Activated CD8-positive, alpha-beta memory T cell treated with anti-CD3 and anti-CD28 coated beads for 4 hours (primary cell): ENCODE measurements at regions not wholly inside any gene's neighbourhood (a gene's known extent, or its start where the extent isn't known, plus 50 kb on each side); places are given as distances from the start of the nearest gene placed in this dataset.

Experiments used
- DNase-seq, 2 donors: peaks; one replicate each; pipeline ENCODE4 v3.0.0-alpha.2; 2020; ENCODE audit warnings: low read depth in 2 of 2

DNA sequence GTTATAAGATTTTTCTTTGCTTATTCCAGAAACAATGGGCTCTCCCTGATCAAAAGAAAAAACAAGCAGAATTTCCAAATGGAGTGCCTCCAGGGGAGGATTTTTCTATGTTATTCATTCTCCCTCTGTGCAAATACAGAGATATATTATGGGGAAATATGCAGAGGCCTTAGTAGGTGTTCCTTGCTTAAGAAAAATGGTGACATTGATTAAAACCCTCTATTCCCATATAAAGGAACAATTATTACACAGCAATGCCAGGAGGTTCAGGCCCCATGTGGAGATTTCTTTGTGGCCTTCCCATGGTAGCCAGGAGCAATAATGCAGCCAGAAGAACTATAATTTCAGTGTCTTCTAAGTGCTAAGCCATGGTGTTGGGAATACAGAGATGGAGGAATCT, 255.9 kb upstream of the CXCR4 start:
- no peak for DNase-seq

DNA sequence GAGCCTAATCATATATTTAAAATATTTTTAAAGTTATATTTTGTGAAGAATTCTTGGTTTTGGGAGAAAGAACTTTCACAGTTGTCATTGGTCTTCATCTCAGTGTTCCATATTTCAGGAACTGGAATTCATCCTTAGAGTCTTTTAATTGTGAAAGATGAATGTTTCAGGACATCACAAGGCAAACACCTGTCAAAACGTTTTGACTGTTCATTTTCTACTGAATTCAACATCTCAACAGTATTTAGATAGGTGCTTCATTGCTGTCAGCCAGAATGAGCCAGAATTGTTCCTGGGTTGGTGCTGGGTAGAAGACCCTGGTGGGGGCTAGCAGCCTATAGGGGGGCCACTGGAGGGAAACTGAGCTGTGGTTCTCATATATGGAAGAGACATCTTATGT, 255.1 kb upstream of the CXCR4 start:
- DNase-seq, result no peak

DNA sequence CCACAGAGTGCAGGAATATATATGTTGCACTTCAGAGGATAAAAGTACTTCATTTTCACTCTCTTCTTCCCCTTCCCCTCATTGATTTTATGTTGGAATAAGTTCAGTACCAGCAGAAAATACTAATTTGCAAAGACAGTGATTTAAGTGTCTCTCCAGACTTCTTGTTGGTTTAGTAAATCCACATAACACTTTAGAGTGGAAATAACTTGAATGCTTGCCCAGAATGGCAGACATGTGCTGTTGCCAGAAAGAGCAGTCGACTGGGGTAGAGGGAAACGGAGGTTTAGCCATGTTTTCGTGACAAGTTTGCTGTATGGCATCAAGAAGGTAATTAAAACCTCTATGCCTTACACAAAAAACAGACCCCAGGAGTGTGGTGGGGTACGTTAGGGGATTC, 246.0 kb upstream of the CXCR4 start:
- DNase-seq, result no peak

DNA sequence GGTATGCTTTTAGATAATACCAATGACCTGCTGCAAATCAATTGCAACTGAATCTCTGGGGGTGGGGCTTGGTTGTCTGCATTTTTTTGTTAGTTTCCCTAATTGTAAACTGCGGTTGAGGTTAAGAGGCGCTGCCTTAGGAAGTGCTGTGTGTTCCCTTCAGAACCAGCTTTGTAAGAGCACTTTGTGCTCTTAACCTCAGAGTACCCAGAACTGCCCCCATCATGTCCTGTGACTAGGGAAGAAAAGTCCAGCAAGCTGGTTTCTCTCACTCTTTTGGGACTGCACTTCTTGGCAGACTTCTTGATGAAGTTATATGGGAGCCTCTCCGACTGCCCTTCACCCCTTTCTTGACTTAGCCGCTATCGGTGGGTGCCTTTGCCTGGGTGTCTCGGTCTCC, 245.5 kb upstream of the CXCR4 start:
- DNase-seq, result no peak

DNA sequence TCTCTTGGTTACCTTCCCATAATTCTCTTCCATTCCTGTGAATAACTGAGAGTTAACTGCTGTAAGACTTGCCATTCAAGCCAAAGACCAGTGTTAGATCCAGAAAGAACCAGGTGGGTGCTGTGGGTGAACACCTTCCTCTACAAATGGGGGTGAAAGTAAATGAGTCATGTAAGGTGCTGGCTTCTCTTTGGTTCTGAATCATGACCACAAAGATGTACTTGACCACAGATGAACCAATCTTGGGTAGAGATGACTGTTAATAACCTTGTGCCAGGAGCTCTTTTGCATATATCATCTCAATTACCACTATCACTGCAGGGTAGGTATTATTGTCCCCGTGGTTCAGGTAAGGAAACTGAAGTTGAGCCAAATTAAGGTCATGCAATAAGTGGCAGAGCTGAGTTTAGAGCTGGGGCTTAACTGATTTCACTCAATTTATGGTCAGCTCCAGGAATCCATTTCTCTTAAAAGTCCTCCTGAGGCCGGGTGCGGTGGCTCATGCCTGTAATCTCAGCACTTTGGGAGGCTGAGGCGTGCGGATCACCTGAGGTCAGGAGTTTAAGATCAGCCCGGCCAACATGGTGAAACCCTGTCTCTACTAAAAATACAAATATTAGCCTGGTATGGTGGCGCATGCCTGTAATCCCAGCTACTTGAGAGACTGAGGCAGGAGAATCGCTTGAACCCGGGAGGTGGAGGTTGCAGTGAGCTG, 244.9 kb upstream of the CXCR4 start:
- no peak for DNase-seq

DNA sequence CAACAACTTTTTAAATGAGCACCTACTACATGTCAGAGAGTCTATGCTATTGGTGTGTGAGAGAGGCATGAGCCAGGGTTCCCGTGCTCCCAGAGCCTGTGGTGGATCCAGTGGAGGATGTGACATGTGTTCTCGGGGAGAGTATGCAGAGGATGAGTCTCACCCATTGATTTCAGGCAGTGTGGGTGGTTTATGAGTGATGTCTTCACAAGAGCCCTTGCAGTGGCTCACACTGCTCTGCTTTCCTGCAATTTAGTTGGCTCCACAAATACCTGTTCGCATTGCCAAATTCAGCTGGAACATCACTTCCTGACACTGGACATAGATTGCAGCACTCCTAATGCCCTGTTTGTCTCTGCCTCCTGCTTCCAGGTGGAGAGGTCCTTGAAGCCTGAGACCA, 243.6 kb upstream of the CXCR4 start:
- no peak for DNase-seq

DNA sequence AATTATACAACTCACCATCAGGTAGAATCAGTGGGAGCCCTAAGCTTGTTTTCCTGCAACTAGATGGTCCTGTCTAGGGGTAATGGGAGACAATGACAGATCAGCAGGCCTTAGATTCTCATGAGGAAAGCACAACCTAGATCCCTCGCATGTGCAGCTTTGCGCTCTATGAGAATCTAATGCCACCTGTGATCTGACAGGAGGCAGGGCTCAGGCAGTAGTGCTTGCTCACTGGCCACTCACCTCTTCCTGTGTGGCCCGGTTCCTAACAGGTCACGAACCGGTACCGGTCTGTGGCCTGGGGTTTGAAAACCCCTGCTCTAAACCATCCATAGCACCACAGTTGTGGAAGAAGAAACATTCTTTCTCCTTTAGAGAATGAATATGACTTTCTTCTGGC, 242.8 kb upstream of the CXCR4 start:
- DNase-seq, result no peak

DNA sequence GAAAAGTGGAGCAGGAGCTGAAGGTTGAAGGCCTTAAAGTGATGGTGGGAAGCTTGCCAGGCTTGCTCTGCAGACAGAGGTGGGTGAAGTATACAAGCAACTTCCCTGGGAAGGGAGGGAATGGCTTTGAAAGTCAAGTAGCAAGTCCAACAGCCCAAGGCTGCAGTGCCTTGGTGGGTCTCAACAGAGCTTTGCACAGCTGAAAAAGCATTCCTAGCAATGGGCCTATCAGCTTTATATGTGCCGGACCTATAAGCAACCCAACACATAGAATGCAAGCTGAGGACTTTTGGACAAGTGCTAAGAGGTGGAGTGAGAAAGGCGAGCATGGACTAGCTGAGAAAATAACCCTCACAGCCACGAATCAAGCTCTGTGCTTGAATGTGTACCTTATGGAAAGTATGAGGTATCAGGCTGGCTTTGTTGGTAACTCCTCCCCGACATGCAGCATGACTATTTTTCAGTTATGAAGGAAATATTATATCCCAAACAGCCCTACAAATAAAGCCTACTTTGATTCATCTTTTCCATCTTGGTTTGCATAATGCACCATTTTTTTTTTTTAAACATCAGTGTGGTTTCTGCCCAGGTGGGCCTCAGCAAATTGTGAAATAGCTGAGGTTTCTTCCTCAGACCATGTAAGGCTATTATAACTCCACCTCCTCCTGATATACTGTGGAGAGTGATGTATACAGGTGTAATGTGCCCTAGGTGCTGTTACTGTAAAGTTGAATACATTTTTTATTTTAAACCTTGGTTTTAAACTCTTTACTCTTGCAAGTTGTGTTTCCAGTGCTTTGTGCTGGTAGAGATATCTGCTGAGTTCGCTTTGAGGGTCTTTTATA, 241.4 kb upstream of the CXCR4 start:
- DNase-seq, result no peak

DNA sequence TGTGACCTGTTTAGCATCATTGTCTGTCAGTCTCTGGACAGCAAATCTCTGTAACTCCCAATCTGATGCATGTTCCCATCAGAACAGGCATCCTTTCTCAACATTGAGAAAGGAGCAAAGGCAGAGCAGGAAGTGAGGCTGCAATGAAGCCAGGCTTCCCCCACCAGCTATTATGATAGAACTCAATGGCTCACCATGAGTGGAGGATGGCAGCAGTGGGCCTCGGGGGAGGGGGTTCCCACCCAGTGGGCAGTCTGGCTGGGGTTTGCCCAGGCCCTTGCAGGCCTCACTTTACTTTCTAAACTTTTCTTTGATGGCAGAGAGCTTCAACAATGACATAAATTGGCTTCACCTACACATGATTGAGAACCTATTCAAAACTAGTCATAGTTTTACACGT, 240.6 kb upstream of the CXCR4 start:
- DNase-seq, result no peak

DNA sequence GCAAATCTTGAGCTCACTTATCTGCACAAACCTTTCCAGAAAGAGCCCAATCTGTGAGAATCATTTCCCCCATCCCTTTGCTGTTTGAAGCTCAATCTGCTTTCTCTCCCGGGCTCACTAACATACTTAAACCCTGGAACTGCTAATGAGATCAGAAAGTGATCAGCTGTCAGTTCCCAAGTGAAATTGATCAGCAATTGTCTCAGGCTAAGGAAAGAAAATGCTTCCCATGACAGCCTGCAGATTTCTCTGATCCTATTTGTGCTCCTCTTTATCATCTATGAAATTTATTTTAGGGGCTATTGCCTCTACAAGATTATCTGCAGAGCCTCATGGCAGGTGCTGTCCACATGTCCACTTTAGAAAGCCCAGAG, 239.0 kb upstream of the CXCR4 start:
- DNase-seq, result no peak

DNA sequence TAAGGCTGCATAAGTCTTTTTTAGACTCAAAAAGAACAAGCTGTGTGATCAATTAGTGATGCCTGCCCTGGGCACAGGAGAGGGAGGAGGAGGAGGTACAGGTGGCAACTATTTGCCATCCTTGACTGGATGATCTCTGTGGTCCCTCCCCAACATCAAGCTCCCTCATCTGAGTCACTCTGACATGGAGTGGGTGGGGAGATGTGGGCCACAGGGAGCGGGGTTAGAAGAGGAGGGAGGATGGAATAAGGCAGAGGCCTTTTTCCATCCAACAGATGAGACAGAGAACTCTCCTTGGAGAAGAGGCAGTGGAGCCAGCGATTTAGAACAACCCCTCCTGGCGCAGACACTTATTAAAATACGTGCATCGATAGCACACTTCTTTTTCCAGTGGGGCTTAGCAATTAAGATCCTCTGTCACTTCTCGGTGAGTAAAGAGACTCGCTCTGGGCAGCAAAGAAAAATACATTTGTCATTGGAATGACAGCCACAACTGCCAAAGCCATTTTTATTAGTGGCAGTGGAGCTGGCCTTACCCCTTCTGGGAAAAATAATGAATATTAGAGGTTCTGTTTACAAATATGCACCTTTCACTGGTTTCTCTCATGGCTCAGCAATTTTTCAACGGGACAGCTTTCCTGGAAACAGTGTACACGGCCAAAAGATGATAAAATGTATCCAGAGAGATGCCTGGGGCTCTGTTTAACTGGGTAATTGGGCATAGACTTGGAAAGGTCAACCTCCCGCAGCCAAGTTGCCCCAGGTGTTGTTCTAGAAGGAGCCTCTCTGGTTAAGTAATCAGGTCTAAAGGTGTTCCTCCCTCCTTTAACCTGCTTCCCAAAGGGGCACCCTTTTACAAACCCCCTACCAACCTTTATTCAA, 238.4 kb upstream of the CXCR4 start:
- DNase-seq, result no peak

DNA sequence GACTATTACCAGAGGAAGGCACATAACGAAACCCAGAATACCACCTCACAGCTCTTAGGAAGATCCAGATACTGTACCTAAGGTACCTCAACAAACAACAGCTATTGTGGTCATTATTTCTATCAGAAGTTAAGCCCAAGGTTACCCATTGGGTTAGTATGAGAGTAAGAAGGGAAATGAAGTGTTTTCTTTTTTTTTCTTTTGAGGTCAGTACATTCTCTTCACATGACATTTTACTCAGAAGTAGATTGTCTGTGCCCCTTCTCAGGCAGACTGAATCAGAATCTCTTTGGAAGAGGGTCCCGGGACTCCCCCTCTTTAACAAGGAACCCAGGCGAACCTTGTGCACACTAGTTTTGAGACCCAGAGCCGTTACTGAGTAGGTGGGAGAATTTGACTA, 233.7 kb upstream of the CXCR4 start:
- no peak for DNase-seq

DNA sequence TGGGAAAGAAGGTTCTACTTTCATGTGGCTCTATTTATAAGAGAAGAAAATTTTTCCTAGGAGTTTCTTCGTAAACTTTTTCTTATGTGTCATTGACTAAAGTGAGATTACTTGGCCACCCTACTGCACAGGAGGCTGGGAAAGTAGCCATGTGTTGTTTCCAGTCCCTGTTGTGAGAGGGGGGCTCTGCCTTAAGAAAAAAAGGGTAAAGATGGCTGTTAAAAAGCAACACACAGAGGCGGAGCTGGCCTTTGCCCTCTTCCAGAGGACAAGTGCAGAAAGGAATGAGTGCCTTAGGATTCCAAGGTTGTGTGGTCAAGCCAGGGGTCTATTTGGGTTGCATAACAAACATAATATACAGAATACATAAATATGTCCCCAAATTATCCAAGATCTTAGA, 230.0 kb upstream of the CXCR4 start:
- DNase-seq, result no peak

DNA sequence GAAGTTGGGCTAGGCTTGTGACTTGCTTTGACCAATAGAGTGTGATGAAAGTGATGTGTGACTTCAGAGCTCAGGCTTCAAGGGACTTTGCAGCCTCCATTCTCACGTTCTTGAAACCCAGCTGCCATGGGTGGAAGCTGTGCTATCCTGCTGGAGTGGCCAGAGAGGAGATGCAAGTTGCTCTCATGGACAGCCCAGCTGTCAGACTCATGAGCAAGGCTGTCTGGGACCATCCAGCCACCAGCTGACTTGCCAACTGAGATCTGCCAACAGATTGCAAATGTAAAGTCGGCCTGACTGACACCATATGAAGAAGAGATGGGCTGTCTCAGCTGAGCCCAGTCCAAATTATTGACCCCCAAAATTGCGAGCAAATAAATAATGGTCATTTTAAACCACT, 226.4 kb upstream of the CXCR4 start:
- DNase-seq, result no peak

DNA sequence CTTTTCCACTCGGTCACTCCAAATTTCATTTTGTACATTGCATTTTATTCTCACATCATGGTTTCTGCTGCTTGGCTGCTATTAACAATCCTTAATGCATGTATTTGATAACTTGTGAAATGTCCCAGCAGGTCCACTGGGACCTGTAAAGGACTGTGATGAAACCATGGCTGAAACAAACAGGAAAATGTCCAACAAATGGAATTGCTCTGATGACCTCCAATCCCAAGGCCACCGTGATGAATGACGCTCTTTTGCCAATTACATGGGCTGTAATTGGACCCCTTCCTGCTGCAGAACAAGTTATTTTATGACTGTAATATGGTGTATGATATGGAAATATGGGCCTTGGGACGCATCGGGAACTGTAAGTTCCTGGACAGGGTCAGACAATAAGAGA, 224.2 kb upstream of the CXCR4 start:
- DNase-seq, result no peak

DNA sequence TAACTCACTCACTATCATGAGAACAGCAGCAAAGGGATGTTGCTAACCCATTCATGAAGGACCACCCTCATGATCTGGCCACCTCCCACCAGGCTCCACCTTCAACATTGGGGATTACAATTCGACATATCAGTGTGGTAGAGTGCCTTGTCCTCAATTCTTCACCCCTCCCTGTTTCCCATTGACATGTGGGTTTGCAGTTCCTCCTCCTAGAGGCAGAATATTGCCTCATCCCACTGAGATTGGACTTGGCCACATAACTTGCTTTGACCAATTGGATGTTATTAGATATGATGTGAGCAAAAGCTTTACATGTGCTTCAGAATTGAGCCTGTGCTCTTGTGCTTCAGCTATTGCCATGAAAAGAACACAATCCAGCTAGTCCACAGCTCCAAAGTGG, 217.0 kb upstream of the CXCR4 start:
- DNase-seq, result no peak

DNA sequence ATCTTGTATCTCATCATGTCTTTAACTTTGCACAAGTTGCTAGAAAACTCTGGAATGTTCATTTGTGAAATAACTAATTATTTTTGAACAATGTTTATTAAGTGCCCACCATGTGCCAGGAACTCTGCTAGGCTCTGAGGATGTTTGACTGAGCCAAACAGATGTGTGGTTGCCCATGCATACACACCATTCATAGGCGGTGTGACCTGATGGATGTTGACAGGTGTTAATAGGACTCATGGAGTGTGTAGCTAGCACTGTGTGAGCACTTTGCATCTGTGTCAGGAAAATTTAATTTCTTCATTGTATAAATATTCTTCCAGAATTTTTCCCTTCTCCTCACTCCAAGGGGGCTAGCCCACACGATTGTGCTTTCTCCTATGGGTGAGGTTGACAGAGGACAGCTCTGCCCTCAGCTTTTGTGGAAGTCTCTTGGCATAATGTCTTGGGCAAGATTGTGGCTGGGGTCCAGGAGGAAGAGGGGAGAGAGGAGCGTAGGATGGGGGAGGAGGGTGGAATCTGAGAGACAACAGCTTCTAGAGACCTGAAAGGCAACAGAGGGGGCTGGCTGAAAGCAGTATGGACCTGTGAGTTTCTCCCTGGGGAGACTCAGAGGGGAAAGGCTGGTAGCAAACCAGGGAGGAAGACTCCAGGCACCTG, 214.6 kb upstream of the CXCR4 start:
- DNase-seq, result no peak

DNA sequence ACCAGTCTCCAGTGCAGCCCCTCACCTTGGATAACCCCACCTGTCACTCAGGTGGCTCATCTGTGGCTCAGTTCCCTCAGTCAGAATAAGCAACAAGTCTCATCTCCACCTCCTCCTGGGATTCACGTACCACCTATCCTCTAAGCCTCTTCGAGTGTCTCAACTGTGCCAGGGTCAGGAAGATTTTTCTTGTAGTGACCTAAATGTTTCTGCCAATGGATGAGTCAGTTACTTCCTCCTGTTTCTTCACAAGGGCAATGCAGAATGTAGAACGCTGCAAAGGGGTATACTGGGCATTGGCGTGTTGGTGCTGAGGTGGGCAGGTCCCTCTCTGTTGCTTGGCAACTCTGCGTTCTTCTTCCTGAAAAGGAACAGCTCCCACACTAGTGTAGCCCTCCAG, 213.3 kb upstream of the CXCR4 start:
- no peak for DNase-seq

DNA sequence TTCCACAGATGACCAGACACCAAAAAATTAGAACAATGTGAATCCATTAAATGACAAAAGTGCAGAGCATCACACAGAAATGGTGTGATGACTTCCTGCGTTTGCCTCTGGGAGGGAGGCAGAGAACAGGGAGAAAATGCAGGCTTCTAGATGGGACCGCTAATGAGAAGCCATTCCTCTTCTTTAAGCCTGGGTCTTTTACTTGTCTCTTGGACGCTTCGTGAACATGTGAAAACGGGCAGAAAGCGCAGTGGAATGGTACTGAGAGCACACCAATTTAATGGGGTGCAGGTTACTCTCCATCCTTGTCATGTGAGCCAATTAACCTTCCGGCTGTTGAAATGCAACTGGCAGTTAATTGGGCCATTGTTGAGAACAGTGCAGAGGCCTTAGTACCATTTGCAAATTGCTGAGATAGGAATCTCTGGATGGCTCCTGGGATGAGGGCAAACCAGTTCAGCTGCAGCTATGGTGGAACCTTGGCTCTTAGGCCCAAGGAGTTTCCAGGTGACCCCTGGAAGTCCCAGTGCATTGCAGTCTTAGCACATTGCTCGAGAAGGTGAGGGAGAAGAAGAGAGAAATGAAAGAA, 210.4 kb upstream of the CXCR4 start:
- DNase-seq, result no peak

DNA sequence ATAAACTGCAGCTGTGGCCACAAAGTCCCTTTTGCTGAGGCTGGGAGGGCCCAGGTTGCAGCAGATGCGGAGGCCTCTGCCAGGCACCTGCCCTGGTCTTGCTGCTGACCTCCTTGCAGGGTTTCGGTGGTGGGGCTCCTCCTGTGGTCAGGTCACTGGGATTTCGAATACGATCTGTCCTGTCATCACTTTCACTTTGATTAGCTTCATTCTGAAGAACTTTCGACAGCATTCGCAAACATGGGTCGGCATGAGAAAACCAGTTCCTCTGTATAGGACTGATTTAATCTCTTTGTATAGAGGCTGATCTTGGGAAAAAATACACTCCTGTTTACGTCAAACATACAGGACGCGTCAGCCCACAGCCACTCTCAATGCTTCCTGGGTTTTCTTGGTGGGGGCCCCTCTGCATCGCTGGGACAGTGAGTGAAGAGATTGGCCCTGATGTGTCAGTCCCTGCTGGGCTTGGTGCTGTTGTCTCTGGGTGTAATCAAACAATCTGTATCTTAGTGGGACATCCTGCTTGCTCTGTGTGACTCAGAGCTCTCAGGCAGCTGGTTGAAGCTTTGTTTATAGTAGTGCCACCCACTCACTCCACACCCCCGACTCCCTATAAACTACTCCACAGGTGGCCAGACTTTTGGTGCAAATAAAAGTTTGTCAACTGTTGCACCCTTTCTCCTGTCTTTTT, 209.4 kb upstream of the CXCR4 start:
- DNase-seq, result peak; percentile 20 to 63

DNA sequence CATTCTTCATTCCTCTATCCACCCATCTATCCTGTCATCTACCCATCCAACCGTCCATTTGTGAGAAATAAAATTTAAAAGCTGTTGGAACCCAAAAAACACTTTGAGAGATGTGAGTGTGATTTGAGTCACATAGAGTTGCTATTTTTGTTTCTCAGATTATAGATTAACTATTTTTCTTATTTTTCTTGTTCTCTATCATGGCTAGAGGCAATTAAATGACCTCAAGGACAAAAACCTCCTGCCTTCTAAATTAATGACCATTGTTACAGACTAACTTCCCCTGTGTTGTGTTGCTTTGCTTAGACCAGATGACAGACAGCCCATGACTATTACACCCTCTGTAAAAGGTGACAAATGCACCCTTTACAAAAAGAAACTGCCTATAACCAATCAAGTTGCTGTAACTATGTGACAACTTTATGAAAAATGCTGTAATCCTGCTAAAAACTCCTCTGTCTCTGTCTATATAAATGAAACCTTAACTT, 207.9 kb upstream of the CXCR4 start:
- DNase-seq, result no peak
